H54 (cell line): ENCODE measurements at regions not wholly inside any gene's neighbourhood (a gene's known extent, or its start where the extent isn't known, plus 50 kb on each side); places are given as distances from the start of the nearest gene placed in this dataset.
"Not testable (repeated sequence)": the region's sequence is repeated elsewhere in the genome, so short reads cannot be mapped to it uniquely, and the experiment has no call there.

ENCODE experiments used
- DNase-seq: peaks from one replicate; pipeline ENCODE4 v3.0.0; 2011; ENCODE audit warnings: low spot score, mixed read lengths; ENCODE audit not compliant: insufficient read length
- FAIRE-seq: peaks from 3 replicates; lab custom pipeline; 2011; peaks lifted over from hg19 to GRCh38; lab: Jason Lieb, UNC
- POLR2A ChIP-seq: IDR thresholded peaks from 2 replicates; pipeline ENCODE4 v1.6.1; 2011; ENCODE audit warnings: low read depth, mild to moderate bottlenecking, low read length

GRCh38 chr10:84571146-84571545 lies 242.8 kb downstream of the CCSER2 start:
- no peak for TF ChIP-seq POLR2A
- DNase-seq = no peak
- no peak for FAIRE-seq

- DNase-seq = no peak
- TF ChIP-seq POLR2A = no peak
- FAIRE-seq = no peak
These were observed 245.7 kb downstream of the CCSER2 start for GRCh38 chr10:84574102-84574501.

- no peak for FAIRE-seq
- TF ChIP-seq POLR2A = no peak
- DNase-seq = no peak
These were observed 253.6 kb downstream of the CCSER2 start for GRCh38 chr10:84581976-84582375.

GRCh38 chr10:84583501-84583900 lies 255.1 kb downstream of the CCSER2 start:
- no peak for TF ChIP-seq POLR2A
- FAIRE-seq = no peak

GRCh38 chr10:84587789-84588188 lies 259.4 kb downstream of the CCSER2 start:
- DNase-seq = no peak
- FAIRE-seq = no peak
- TF ChIP-seq POLR2A = no peak

More at GRCh38 chr10:84583501-84583900, 255.1 kb downstream of the CCSER2 start:
- DNase-seq = no peak

- DNase-seq = no peak
- no peak for FAIRE-seq
- TF ChIP-seq POLR2A = no peak
These were observed 260.0 kb downstream of the CCSER2 start for GRCh38 chr10:84588426-84588825.

- FAIRE-seq (no peak), DNase-seq (no peak)
- TF ChIP-seq POLR2A = no peak
These were observed 260.6 kb downstream of the CCSER2 start for GRCh38 chr10:84588971-84589370.

- DNase-seq (no peak), FAIRE-seq (no peak)
- TF ChIP-seq POLR2A = no peak
These were observed 261.3 kb downstream of the CCSER2 start for GRCh38 chr10:84589526-84590205.

- no peak for DNase-seq
- FAIRE-seq = no peak
- no peak for TF ChIP-seq POLR2A
These were observed 262.2 kb downstream of the CCSER2 start for GRCh38 chr10:84590327-84591193.

- TF ChIP-seq POLR2A = no peak
- FAIRE-seq (no peak), DNase-seq (no peak)
These were observed 265.1 kb downstream of the CCSER2 start for GRCh38 chr10:84593506-84593905.

- DNase-seq = no peak
- TF ChIP-seq POLR2A = no peak
- no peak for FAIRE-seq
These were observed 268.2 kb downstream of the CCSER2 start for GRCh38 chr10:84596585-84596984.

GRCh38 chr10:84599254-84599653 lies 270.9 kb downstream of the CCSER2 start:
- no peak for TF ChIP-seq POLR2A
- FAIRE-seq (no peak), DNase-seq (no peak)

GRCh38 chr10:84600947-84601346 lies 272.6 kb downstream of the CCSER2 start:
- FAIRE-seq (no peak), DNase-seq (no peak)
- no peak for TF ChIP-seq POLR2A

- DNase-seq, FAIRE-seq: not testable (repeated sequence)
These were observed 274.2 kb downstream of the CCSER2 start for GRCh38 chr10:84602543-84602942.
